ENCODE measurements at regions not wholly inside any gene's neighbourhood (a gene's known extent, or its start where the extent isn't known, plus 50 kb on each side); places are given as distances from the start of the nearest gene placed in this dataset.

- Mint-ChIP-seq H3K9me3 (ENCODE audit: unreplicated experiment) (peaks cover 2% of the 10 kb centered on the region), H3K27me3 (ENCODE audit: low read depth, unreplicated experiment) (no peaks in the 10 kb centered on the region), H3K4me3 (ENCODE audit: unreplicated experiment) (no peak overlapping the region), H3K36me3 (ENCODE audit: low read depth, unreplicated experiment) (no peaks in the 10 kb centered on the region), H3K27ac (ENCODE audit: unreplicated experiment) (no peak overlapping the region), H3K4me1 (ENCODE audit: low read depth, unreplicated experiment) (no peaks in the 10 kb centered on the region)
- FAIRE-seq, result no peak
- H3K27ac ChIP-seq (ENCODE audit: low read depth, low read length), result no peak overlapping the region
- no peaks in the 10 kb centered on the region for H3K4me1 ChIP-seq (ENCODE audit: insufficient read depth, low read length)
- H3K4me2 ChIP-seq (ENCODE audit: low read length), result no peak overlapping the region
- H3K4me3 ChIP-seq (ENCODE audit: insufficient read depth, low read depth, low read length), result no peak overlapping the region
- no peaks in the 10 kb centered on the region for H4K20me1 ChIP-seq (ENCODE audit: insufficient read depth, low read length)
- H3K36me3 ChIP-seq (ENCODE audit: insufficient read depth, low read length), result no peaks in the 10 kb centered on the region
- no peak for TF ChIP-seq EZH2 (IDR thresholded peaks at IDR 0.05; ENCODE audit: insufficient read depth, low read length)
- TF ChIP-seq, protein P1, sequence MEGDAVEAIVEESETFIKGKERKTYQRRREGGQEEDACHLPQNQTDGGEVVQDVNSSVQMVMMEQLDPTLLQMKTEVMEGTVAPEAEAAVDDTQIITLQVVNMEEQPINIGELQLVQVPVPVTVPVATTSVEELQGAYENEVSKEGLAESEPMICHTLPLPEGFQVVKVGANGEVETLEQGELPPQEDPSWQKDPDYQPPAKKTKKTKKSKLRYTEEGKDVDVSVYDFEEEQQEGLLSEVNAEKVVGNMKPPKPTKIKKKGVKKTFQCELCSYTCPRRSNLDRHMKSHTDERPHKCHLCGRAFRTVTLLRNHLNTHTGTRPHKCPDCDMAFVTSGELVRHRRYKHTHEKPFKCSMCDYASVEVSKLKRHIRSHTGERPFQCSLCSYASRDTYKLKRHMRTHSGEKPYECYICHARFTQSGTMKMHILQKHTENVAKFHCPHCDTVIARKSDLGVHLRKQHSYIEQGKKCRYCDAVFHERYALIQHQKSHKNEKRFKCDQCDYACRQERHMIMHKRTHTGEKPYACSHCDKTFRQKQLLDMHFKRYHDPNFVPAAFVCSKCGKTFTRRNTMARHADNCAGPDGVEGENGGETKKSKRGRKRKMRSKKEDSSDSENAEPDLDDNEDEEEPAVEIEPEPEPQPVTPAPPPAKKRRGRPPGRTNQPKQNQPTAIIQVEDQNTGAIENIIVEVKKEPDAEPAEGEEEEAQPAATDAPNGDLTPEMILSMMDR (IDR thresholded peaks at IDR 0.05; ENCODE audit: insufficient read depth, low read depth, low read length), result no peak
- peaks cover 6% of the 10 kb centered on the region for H3K9me3 ChIP-seq (ENCODE audit: insufficient read depth, low read depth, low read length)
- no peak overlapping the region for H3K9ac ChIP-seq (ENCODE audit: low read length)
- no peaks in the 10 kb centered on the region for H3K79me2 ChIP-seq (ENCODE audit: insufficient read depth, low read length)
- H2AFZ ChIP-seq (ENCODE audit: low read depth, low read length), result no peak overlapping the region
- H3K27me3 ChIP-seq (ENCODE audit: insufficient read depth, low read length), result no peaks in the 10 kb centered on the region
- DNase-seq (ENCODE audit: low read depth), result no peak
Measured at GRCh38 chr19:33971073-33971472, 174.4 kb downstream of the KCTD15 start.

GRCh38 chr19:33977756-33978685 lies 181.4 kb downstream of the KCTD15 start:
- Histone ChIP-seq H3K4me2 (ENCODE audit: low read length) (no peak overlapping the region), H3K27ac (ENCODE audit: low read depth, low read length) (no peak overlapping the region), H2AFZ (ENCODE audit: low read depth, low read length) (no peak overlapping the region), H3K4me3 (ENCODE audit: insufficient read depth, low read depth, low read length) (no peak overlapping the region), H3K79me2 (ENCODE audit: insufficient read depth, low read length) (no peaks in the 10 kb centered on the region), H3K9me3 (ENCODE audit: insufficient read depth, low read depth, low read length) (no peaks in the 10 kb centered on the region), H4K20me1 (ENCODE audit: insufficient read depth, low read length) (no peaks in the 10 kb centered on the region), H3K36me3 (ENCODE audit: insufficient read depth, low read length) (no peaks in the 10 kb centered on the region), H3K9ac (ENCODE audit: low read length) (no peak overlapping the region), H3K4me1 (ENCODE audit: insufficient read depth, low read length) (no peaks in the 10 kb centered on the region), H3K27me3 (ENCODE audit: insufficient read depth, low read length) (no peaks in the 10 kb centered on the region)
- TF ChIP-seq EZH2 (IDR thresholded peaks at IDR 0.05; ENCODE audit: insufficient read depth, low read length), result no peak
- TF ChIP-seq, protein P1 (IDR thresholded peaks at IDR 0.05; ENCODE audit: insufficient read depth, low read depth, low read length), result no peak
- no peaks in the 10 kb centered on the region for H3K4me1 Mint-ChIP-seq (ENCODE audit: low read depth, unreplicated experiment)
- peaks cover 5% of the 10 kb centered on the region for H3K27me3 Mint-ChIP-seq (ENCODE audit: low read depth, unreplicated experiment)
- no peak overlapping the region for H3K27ac Mint-ChIP-seq (ENCODE audit: unreplicated experiment)
- no peak for DNase-seq (ENCODE audit: low read depth)
- no peak overlapping the region for H3K4me3 Mint-ChIP-seq (ENCODE audit: unreplicated experiment)
- FAIRE-seq, result no peak
- peaks cover 1% of the 10 kb centered on the region for H3K36me3 Mint-ChIP-seq (ENCODE audit: low read depth, unreplicated experiment)
- H3K9me3 Mint-ChIP-seq (ENCODE audit: unreplicated experiment), result peaks cover 14% of the 10 kb centered on the region

- no peaks in the 10 kb centered on the region for H3K79me2 ChIP-seq (ENCODE audit: insufficient read depth, low read length)
- H3K4me1 ChIP-seq (ENCODE audit: insufficient read depth, low read length), result no peaks in the 10 kb centered on the region
- FAIRE-seq (no peak), DNase-seq (ENCODE audit: low read depth) (no peak)
- Mint-ChIP-seq H3K36me3 (ENCODE audit: low read depth, unreplicated experiment) (peaks cover 1% of the 10 kb centered on the region), H3K27ac (ENCODE audit: unreplicated experiment) (no peak overlapping the region), H3K4me1 (ENCODE audit: low read depth, unreplicated experiment) (no peaks in the 10 kb centered on the region), H3K4me3 (ENCODE audit: unreplicated experiment) (no peak overlapping the region), H3K27me3 (ENCODE audit: low read depth, unreplicated experiment) (peaks cover 5% of the 10 kb centered on the region), H3K9me3 (ENCODE audit: unreplicated experiment) (peaks cover 20% of the 10 kb centered on the region)
- H3K9ac ChIP-seq (ENCODE audit: low read length), result no peak overlapping the region
- H3K27me3 ChIP-seq (ENCODE audit: insufficient read depth, low read length), result no peaks in the 10 kb centered on the region
- no peak overlapping the region for H2AFZ ChIP-seq (ENCODE audit: low read depth, low read length)
- no peaks in the 10 kb centered on the region for H3K36me3 ChIP-seq (ENCODE audit: insufficient read depth, low read length)
- no peak for TF ChIP-seq EZH2 (IDR thresholded peaks at IDR 0.05; ENCODE audit: insufficient read depth, low read length)
- TF ChIP-seq, protein P1 (IDR thresholded peaks at IDR 0.05; ENCODE audit: insufficient read depth, low read depth, low read length), result no peak
- H3K27ac ChIP-seq (ENCODE audit: low read depth, low read length), result no peak overlapping the region
- peaks cover 3% of the 10 kb centered on the region for H3K9me3 ChIP-seq (ENCODE audit: insufficient read depth, low read depth, low read length)
- no peaks in the 10 kb centered on the region for H4K20me1 ChIP-seq (ENCODE audit: insufficient read depth, low read length)
- no peak overlapping the region for H3K4me2 ChIP-seq (ENCODE audit: low read length)
- no peak overlapping the region for H3K4me3 ChIP-seq (ENCODE audit: insufficient read depth, low read depth, low read length)
Measured at GRCh38 chr19:33982706-33983105, 186.0 kb downstream of the KCTD15 start.

Measured in astrocyte (in vitro differentiated cells and primary cell).